GM19397 (cell line): ENCODE measurements at regions not wholly inside any gene's neighbourhood (a gene's known extent, or its start where the extent isn't known, plus 50 kb on each side); places are given as distances from the start of the nearest gene placed in this dataset.

Source experiments
- ATAC-seq: cut with Tn5 transposase; IDR thresholded peaks from one replicate; pipeline ENCODE4 v1.9.1; 2021; ENCODE audit warnings: mild to moderate bottlenecking, moderate library complexity; ENCODE audit not compliant: unreplicated experiment

DNA sequence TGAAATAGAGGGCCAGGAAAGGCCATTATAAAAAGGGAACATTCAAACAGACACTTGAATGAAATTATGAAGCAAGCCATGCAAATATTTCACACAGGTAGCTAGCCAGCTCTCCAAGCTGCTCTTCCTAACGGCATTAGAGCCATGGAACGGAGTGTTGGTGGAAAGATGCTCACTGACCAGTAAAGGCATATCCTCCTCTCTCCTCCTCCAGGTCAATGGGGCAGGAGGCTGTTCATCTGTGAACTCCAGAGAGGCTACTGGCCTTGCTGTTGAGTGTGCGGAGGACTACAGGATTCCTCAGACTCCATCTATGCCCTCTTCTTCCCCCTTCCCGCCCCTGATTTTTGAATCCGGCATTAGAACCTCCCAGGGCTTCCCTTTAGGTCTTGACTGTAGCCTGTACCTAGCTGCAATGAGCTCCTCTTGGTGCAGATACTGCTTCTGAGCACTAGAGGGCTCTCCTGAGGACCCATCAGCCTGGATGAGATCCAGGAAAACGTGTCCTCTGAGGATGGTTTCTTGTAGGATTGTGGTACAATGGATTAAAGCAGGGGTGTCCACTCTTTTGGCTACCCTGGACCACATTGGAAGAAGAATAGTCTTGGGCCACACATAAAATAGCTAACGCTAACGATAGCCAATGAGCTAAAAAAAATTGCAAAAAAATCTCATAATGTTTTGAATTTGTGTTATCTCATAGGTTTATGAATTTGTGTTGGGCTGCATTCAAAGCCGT, 162.2 kb downstream of the SREK1 start:
- peak; percentile 83 for ATAC-seq

GRCh38 chr5:66306844-66307315, 162.8 kb downstream of the SREK1 start:
- ATAC-seq = no peak

- no peak for ATAC-seq
Observed at GRCh38 chr5:66307647-66308241, 163.6 kb downstream of the SREK1 start.

DNA sequence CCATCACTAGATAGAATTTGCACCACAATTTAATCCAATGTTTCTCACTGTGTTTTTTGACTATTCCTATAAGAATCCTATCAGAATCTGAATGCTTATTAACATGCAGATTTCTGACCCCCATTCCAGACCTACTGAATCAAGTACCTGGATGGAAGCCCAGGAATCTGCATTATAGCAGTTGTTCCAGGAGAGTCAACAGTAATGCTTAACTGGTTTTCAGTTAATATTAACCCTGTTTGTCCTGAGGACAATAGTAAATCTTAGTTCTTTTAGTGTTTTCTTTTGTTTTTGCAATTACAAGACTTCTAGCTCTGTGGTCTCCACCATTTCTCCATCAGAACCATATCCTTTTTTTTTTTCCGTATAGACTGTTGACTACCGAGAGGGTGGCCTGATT, 168.2 kb downstream of the SREK1 start:
- ATAC-seq = no peak

- ATAC-seq = no peak
Observed at GRCh38 chr5:66315784-66316183, 171.7 kb downstream of the SREK1 start.

- no peak for ATAC-seq
Observed at GRCh38 chr5:66322786-66323528, 178.9 kb downstream of the SREK1 start.

DNA sequence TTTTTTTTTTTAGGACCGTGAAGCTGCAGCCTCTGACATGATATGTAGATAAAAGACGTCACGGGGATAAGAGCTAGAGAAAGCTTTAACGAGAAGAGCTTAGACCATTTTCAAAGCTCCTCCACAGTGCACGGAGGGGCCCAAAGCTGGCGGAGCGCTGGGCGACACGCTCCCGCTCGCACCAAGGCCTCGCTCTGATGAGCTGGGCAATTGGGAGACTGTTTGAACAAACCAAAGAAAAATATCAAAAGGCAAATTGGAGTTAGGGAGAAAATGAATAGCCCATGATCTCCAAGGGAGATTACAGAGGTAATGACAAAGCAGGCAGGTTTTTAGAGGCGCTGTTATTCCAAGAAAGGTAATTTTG, 179.4 kb downstream of the SREK1 start:
- ATAC-seq = no peak

DNA sequence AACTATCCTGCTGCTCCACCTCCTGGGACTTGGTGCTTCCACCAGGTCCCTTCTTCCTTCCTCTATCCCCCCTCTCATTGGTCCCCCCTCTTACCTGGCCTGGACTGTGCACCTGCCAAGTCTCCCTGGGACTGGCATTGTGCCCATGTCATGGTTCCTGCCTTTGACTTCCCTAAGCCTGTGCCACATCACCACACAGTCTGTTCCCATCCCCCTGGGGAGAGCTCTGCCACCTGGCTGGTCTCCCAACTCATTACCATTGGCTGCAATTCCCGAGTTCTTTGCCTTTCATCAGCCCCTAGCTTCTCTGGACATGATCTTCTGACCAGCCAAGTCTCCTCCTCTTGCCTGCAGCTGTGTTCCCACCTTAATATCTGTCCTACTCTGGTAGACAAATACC, 180.3 kb downstream of the SREK1 start:
- ATAC-seq = no peak

DNA sequence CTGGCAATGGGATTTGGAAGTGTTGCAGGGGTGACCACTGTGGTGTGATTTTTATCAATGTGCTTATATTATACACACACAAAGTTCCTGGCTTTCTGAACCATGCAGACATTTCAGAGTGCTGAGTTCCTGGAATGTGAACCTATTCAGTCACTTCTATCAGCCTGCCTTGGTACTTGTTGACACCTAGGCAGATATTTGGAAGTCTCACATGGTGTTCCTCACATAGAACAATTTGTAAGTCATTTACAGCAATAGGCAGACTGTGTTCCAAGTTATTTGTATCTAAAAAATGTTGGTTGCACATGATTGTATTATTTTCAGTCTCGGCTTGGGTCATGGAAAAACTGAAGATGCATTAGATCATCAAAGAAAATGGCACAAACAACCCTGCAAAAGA, 182.2 kb downstream of the SREK1 start:
- no peak for ATAC-seq

DNA sequence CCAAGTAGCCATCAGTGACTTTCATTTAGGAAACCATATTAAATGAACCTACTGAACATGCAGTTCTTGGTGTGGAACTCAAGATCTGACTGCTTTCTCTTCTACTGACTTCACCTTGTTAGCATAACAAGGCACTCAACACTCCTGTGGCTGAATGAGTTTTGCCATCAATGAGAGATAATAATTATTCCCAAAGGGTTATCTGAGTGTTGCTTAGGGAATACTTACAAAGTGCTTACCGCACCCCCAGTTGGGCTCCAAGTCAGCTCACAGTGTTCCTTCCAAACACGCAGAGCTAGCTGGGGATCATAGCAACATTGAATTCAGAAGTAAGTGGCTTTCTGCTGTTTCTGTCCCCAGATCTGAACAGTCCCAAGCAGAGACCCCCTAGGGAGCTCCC, 182.9 kb downstream of the SREK1 start:
- no peak for ATAC-seq

- ATAC-seq = no peak
Observed at GRCh38 chr5:66329078-66329477, 185.0 kb downstream of the SREK1 start.

GRCh38 chr5:66333192-66333591, 189.1 kb downstream of the SREK1 start:
- no peak for ATAC-seq

DNA sequence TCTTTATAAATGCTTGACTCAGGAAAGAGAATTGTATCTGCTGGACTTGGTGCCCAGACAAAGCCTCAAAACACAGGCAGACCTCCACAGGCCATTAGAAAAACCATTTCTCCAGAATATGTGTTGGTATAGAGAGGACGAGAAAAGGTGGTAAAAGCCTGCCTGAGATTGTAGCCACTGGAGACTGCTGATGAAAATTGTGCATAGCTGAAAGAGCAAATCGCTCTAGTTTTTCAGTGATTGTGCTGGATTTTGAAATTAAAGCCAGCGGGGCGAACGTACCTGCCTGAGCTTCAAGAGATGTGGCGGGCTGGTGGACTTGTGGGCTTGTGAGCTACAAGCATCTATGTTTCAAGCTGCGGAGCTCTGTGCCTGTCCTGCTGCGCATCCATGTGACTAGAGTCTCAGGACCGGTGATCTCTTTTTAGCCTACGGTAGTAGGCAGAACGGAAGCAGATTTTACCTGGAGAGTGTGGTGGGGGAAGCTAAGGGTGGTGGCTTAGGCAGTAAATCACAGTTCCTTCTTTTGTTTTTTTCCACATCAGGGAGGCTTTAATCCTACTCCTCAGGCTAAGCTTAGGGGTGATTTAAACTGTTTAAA, 193.6 kb downstream of the SREK1 start:
- no peak for ATAC-seq

GRCh38 chr5:66338828-66339227, 194.7 kb downstream of the SREK1 start:
- no peak for ATAC-seq

DNA sequence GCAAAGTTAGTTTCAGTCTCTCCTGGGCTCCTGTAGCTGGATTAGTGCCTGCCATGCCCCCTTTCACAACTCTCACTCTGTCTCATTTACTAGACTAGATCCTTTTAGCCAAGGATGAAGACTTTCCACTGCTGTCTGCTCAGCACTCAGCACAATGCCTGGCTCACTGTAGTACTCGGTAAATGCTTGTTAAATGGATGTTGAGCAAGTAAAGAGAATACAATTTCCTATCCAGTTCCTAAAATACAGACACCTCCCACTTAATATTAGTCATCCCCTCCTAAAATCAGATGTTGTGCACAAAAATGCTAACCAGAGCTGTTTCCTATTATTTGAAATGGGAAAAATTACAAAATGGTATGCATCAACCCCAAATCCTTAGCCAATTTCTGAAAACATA, 195.8 kb downstream of the SREK1 start:
- ATAC-seq = no peak

GRCh38 chr5:66340786-66341185, 196.7 kb downstream of the SREK1 start:
- ATAC-seq = no peak

DNA sequence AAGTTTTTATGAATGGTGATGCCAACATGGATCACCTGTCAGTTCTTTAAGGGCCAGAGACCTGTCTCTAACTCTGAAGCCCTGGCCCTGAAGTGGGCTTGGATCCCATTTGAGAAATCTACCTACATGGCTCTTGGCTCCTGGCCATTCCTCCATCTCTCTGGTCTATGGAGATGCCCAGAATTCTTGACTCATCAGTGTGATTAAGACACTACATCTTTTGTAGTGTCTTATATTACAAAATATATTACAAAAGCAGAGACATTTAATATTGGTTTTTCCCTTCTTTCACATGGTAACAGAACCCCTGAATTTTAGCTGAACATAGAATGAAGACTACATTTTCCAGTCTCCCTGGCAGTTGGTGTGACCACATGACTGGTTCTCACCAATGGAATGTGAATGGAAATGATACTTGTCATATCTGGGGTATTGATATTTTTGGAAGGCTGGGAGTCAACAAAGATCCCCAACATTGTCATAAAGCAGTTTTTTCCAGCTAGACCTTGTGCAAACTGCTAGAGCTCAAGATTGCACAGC, 198.3 kb downstream of the SREK1 start:
- ATAC-seq = no peak

- no peak for ATAC-seq
Observed at GRCh38 chr5:66343370-66344071, 199.4 kb downstream of the SREK1 start.

DNA sequence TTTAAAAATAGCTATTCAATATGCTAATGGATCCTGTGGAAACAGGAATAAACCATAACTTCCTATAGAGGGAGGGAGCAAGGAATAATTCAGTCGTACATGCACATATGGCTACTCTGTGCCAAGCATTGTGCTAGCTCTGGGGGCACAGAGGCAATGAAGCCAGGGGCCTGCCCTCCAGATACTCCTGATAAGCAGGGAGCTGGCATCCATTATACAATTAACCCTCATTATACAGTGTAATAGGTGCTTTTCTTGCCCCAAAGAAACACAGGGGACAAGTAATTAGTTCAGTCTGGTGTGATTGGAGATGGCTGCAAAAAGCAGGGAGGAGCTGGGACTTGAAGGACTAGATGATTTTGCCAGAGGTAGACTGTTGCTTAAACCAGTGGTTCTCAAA, 200.4 kb downstream of the SREK1 start:
- ATAC-seq = no peak

- ATAC-seq = no peak
Observed at GRCh38 chr5:66345281-66345680, 201.2 kb downstream of the SREK1 start.

- ATAC-seq = no peak
Observed at GRCh38 chr5:66346869-66347268, 202.8 kb downstream of the SREK1 start.
